ENCODE measurements at regions not wholly inside any gene's neighbourhood (a gene's known extent, or its start where the extent isn't known, plus 50 kb on each side); places are given as distances from the start of the nearest gene placed in this dataset.

DNA sequence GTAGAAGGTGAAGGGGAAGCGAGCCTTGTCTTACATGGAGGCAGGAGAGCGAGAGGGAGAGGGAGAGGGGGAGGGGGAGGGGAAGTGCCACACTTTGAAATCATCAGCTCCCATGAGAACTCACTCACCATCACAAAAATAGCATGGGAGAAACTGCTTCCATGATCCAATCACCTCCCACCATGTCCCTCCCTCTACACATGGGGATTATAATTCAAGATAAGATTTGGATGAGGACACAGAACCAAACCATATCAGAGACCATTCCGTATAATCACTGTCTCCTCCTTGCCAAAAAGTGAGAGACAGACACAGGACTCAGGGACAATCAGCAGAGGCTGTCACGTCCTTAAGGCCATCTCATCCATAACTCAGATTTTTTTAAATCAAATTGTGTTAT is 187.7 kb upstream of the TAS2R1 start:
- TF ChIP-seq, protein P1, sequence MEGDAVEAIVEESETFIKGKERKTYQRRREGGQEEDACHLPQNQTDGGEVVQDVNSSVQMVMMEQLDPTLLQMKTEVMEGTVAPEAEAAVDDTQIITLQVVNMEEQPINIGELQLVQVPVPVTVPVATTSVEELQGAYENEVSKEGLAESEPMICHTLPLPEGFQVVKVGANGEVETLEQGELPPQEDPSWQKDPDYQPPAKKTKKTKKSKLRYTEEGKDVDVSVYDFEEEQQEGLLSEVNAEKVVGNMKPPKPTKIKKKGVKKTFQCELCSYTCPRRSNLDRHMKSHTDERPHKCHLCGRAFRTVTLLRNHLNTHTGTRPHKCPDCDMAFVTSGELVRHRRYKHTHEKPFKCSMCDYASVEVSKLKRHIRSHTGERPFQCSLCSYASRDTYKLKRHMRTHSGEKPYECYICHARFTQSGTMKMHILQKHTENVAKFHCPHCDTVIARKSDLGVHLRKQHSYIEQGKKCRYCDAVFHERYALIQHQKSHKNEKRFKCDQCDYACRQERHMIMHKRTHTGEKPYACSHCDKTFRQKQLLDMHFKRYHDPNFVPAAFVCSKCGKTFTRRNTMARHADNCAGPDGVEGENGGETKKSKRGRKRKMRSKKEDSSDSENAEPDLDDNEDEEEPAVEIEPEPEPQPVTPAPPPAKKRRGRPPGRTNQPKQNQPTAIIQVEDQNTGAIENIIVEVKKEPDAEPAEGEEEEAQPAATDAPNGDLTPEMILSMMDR (IDR thresholded peaks at IDR 0.05 in 8 of 11, conservative IDR thresholded peaks at IDR 0.05 in 3 of 11) = no peak
- no peak for TF ChIP-seq POLR2A (IDR thresholded peaks at IDR 0.05)
- TF ChIP-seq POLR2AphosphoS5 (IDR thresholded peaks at IDR 0.05) = no peak
